Uterus (tissue), 2 donors: ENCODE measurements at regions not wholly inside any gene's neighbourhood (a gene's known extent, or its start where the extent isn't known, plus 50 kb on each side); places are given as distances from the start of the nearest gene placed in this dataset.

Experiments used
- CTCF ChIP-seq, 4 experiments: fragments of 200-600 bp in 2 of 4; fragments of 450-650 bp in 2 of 4; sonication (generic) in 2 of 4; IDR thresholded peaks; one replicate each; pipeline ENCODE4 v1.5.1; 2016 to 2019; ENCODE audit warnings: antibody characterized with exemption in 4 of 4, mild to moderate bottlenecking in 2 of 4, moderate library complexity in 1 of 4
- POLR2A ChIP-seq, 2 donors: fragments of 450-650 bp; IDR thresholded peaks; one replicate each; pipeline ENCODE4 v1.6.1; 2016; ENCODE audit warnings: antibody characterized with exemption in 2 of 2, mild to moderate bottlenecking in 1 of 2, moderate library complexity in 1 of 2

GRCh38 chr1:190738317-190738716 is 260.7 kb upstream of the BRINP3 start:
- TF ChIP-seq CTCF (IDR thresholded peaks at IDR 0.05): no peak
- no peak for TF ChIP-seq POLR2A (IDR thresholded peaks at IDR 0.05)
